HEK293T (cell line): ENCODE measurements at regions not wholly inside any gene's neighbourhood (a gene's known extent, or its start where the extent isn't known, plus 50 kb on each side); places are given as distances from the start of the nearest gene placed in this dataset.
"Not testable (repeated sequence)": the region's sequence is repeated elsewhere in the genome, so short reads cannot be mapped to it uniquely, and the experiment has no call there.

ENCODE experiments used
- BHLHE40 ChIP-seq: fragments of 450-650 bp; IDR thresholded peaks from 2 replicates; pipeline ENCODE4 v1.6.1; 2016; ENCODE audit warnings: mild to moderate bottlenecking, moderate library complexity, borderline replicate concordance
- CTBP1 ChIP-seq: fragments of 450-650 bp; IDR thresholded peaks from 2 replicates; pipeline ENCODE4 v1.6.1; 2016; ENCODE audit warnings: borderline replicate concordance
- ELF4 ChIP-seq: fragments of 450-650 bp; IDR thresholded peaks from 2 replicates; pipeline ENCODE4 v1.6.1; 2017; ENCODE audit warnings: antibody characterized with exemption
- FOXA1 ChIP-seq: fragments of 450-650 bp; IDR thresholded peaks from 2 replicates; pipeline ENCODE4 v1.6.1; 2016; ENCODE audit warnings: mild to moderate bottlenecking
- FOXK2 ChIP-seq: fragments of 450-650 bp; IDR thresholded peaks from 2 replicates; pipeline ENCODE4 v1.6.1; 2016; ENCODE audit warnings: mild to moderate bottlenecking
- FOXM1 ChIP-seq: fragments of 450-650 bp; IDR thresholded peaks from 2 replicates; pipeline ENCODE4 v1.6.1; 2017; ENCODE audit warnings: mild to moderate bottlenecking, borderline replicate concordance
- HDGF ChIP-seq: fragments of 450-650 bp; IDR thresholded peaks from 2 replicates; pipeline ENCODE4 v1.6.1; 2017; ENCODE audit warnings: antibody characterized with exemption, borderline replicate concordance
- LEF1 ChIP-seq: fragments of 450-650 bp; IDR thresholded peaks from 2 replicates; pipeline ENCODE4 v1.6.1; 2017; ENCODE audit warnings: mild to moderate bottlenecking, borderline replicate concordance
- NFRKB ChIP-seq: fragments of 450-650 bp; IDR thresholded peaks from 2 replicates; pipeline ENCODE4 v1.6.1; 2016; ENCODE audit warnings: mild to moderate bottlenecking, moderate library complexity
- PKNOX1 ChIP-seq: fragments of 450-650 bp; IDR thresholded peaks from 2 replicates; pipeline ENCODE4 v1.6.1; 2016
- SP1 ChIP-seq: fragments of 450-650 bp; IDR thresholded peaks from 2 replicates; pipeline ENCODE4 v1.6.1; 2017
- SUZ12 ChIP-seq: fragments of 450-650 bp; IDR thresholded peaks from 2 replicates; pipeline ENCODE4 v1.6.1; 2016; ENCODE audit warnings: mild to moderate bottlenecking
- TARDBP ChIP-seq: fragments of 450-650 bp; IDR thresholded peaks from 2 replicates; pipeline ENCODE4 v1.6.1; 2016

- TF ChIP-seq TARDBP, HDGF, FOXM1, PKNOX1, CTBP1, FOXA1, SUZ12, BHLHE40, FOXK2, ELF4, SP1, LEF1, NFRKB: not testable (repeated sequence)
These were observed 63.9 kb upstream of the CDC14C start for GRCh38 chr7:48860447-48860846.
